GM19438 (cell line): ENCODE measurements at regions not wholly inside any gene's neighbourhood (a gene's known extent, or its start where the extent isn't known, plus 50 kb on each side); places are given as distances from the start of the nearest gene placed in this dataset.
"Not testable (repeated sequence)": the region's sequence is repeated elsewhere in the genome, so short reads cannot be mapped to it uniquely, and the experiment has no call there.

Source experiments
- ATAC-seq: cut with Tn5 transposase; IDR thresholded peaks from one replicate; pipeline ENCODE4 v1.9.1; 2021; ENCODE audit warnings: low read depth; ENCODE audit not compliant: unreplicated experiment

DNA sequence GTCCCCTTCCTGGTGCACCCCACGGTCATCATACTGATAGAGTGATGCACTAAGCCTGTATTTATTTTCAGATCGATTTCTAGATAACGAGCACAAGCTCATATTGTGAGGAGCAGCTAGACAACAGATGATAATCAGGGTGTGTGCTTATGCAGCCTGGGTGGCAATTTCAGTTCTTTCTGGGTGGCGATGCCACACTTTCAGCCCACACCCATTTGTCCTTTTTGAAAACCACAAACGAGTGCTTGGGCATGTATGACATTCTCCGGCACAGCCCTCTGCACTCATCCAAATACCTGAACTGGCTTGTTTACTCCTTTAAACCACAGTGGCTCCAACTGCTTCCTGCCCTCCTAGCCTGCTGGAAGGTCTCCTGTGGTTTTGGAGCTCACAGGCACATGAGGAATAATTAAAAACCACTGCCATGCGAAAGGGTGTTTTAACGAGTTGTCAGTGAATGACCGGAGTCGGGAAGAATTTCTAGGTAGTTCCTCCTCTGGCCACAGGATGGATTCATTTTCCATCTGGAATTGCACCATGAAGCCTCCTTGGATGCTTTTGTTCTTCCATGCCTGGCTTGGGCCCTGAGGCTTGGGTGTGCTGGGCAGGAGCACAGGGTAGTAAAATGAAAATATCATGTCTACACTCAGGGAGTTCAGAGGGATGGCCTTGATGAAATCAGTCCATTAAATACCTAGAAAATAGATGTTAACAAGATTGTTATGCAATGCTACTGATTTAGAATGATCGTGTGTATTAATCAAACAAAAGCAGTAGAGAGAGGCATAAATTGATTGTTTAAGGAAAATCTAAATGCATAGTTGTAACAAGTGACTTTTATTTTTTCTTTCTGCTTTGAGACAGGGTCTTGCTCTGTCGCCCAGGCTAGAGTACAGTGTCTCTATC lies 52.4 kb upstream of the ITGB1 start:
- no peak for ATAC-seq

DNA sequence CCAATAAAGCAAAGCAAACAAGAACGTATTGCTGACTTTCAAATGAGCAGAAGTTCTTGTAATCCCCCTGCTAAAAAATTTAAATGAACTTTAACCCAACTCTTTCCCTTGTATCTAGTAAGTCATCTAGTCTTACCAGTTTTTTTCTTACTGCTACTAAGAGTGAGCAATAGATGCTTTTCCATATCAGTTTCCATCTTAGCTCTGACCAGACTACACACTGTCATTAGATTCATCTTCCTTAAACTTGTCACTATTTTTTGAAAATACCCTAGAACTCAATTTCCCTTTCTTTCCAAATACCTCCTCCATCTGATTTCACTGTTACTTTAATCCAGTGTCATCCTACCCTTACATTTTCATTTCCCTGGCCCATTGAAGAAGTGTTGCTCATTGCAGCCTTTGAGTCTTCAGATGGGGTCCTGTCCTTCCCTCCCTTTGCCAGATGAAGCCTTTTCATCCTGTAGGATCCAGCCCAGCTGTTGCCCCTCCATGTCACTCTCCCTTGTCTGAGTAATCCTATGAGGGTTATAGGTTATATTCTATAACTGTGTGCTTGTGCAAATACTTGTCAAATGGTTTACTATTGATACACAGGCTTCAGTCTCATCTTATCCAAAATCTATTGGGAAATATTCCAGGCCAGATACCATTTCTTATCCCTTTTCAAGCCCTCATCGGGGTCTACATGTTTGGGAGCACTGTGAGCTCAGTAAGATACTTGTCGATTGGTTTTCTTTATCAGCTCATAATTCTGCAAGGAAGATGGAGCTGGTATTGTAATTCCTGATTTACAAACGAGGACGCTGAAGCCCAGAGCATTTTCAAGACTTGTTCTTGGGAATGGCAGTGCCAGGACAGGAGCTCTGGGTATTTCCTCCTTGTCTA lies 51.5 kb upstream of the ITGB1 start:
- no peak for ATAC-seq

DNA sequence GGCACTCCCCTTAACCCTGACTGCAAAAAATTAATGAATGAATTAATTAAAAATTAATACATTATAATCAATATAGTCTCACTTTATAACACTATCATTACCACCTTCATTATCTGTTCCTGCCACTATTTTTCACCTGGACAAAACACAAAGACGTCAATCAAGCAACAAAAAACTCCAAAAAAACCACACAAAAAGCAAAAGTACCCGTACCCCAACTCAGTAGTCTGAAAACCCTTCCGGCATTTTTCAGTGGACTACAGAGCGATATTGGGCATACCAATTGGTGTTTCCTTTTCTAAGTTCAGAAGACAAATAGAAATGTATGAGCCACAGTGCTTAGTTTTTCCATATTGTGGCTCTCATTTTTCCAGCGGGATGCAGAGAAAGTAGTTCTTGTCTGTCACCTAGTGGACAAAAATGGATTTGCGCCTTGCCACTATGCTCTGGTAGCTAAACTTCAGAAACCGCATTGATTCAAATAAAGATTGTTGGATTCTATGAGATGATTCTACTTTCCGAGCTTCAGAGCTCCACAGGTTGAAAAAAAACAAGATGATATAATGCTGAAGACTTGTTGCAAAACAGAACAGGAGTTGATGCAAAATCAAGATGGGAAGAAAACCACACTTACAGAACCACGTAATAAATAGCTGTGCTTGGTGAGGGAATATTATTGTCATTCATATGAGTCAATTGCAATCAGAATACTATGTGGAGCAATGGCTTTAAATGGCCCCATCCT lies 50.6 kb upstream of the ITGB1 start:
- no peak for ATAC-seq

DNA sequence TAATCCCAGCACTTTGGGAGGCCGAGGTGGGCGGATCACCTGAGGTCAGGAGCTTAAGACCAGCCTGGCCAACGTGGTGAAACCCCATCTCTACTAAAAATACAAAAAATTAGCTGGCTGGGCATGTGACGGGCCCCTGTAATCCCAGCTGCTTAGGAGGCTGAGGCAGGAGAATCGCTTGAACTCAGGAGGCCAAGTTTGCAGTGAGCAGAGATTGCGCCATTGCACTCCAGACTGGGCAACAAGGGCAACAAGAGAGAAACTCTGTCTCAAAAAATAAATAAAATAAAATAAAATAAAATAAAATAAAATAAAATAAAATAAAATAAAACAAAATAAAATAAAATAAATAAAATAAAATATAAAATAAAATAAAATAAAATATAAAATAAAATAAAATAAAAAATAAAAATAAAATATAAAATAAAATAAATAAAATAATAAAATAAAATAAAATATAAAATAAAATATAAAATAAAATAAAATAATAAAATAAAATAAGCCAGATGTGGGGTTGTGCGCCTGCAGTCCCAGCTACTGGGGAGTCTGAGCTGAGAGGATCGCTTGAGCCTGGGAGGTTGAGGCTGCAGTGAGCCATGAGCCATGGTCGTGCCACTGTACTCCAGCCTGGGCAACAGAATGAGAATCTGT lies 49.8 kb upstream of the ITGB1 start:
- ATAC-seq = not testable (repeated sequence)
